ENCODE measurements at regions not wholly inside any gene's neighbourhood (a gene's known extent, or its start where the extent isn't known, plus 50 kb on each side); places are given as distances from the start of the nearest gene placed in this dataset.

GRCh38 chr6:165723326-165723725, 60.3 kb upstream of the PDE10A start:
- H4K20me1 ChIP-seq (ENCODE audit: control insufficient read depth, insufficient read depth, low read length, poor library complexity, severe bottlenecking) = no peaks in the 10 kb centered on the region
- no peak overlapping the region for H3K4me2 ChIP-seq (replicated peaks; ENCODE audit: low read depth, low read length, poor library complexity, severe bottlenecking)
- H3K79me2 ChIP-seq (ENCODE audit: control insufficient read depth, insufficient read depth, low read length) = no peaks in the 10 kb centered on the region
- Mint-ChIP-seq H3K27me3 (peaks cover 7% of the 10 kb centered on the region), H3K4me3 (no peak overlapping the region), H3K9me3 (ENCODE audit: insufficient read depth) (no peaks in the 10 kb centered on the region), H3K4me1 (no peaks in the 10 kb centered on the region), H3K27ac (no peak overlapping the region)
- no peak for ATAC-seq (ENCODE audit: low read depth)
- POLR2A ChIA-PET = no interaction called here
- intact Hi-C loops (cut with micrococcal nuclease) = no loop called here
- no peak for DNase-seq
- no peaks in the 10 kb centered on the region for H3K4me1 ChIP-seq (ENCODE audit: control insufficient read depth in 2 of 2, insufficient read depth in 2 of 2, low read length in 2 of 2)
- no peak overlapping the region for H3K4me3 ChIP-seq (ENCODE audit: control extremely low read depth in 1 of 5, extremely low read depth in 1 of 5, insufficient read depth in 1 of 5, low read depth in 2 of 5, low read length in 4 of 5)
- no peak overlapping the region for H3K27ac ChIP-seq (ENCODE audit: low read length in 2 of 2)
- no peak overlapping the region for H3K9ac ChIP-seq (ENCODE audit: low read length)
- CTCF ChIA-PET = interaction anchor here (0.7 kb wide), 1 partner anchor 24 kb away, joined by 4 read pairs; no protein-coding TSS in a partner anchor
- 92% methylated on average over 8 of the region's 9 CpGs for WGBS (ENCODE audit: insufficient coverage)
- no peak overlapping the region for H2AFZ ChIP-seq (ENCODE audit: insufficient read depth, low read depth, low read length, poor library complexity, severe bottlenecking)
- peaks cover 0 to 4% (median 0%) of the 10 kb centered on the region in 3 donors for H3K9me3 ChIP-seq (ENCODE audit: control extremely low read depth in 1 of 3, control insufficient read depth in 2 of 3, insufficient read depth in 1 of 3, low read length in 2 of 3)
- H3K36me3 ChIP-seq (replicated peaks in 1 of 2; ENCODE audit: control extremely low read depth in 1 of 2, control insufficient read depth in 1 of 2, extremely low read depth in 1 of 2, insufficient read depth in 2 of 2, low read length in 1 of 2) = no peaks in the 10 kb centered on the region
- H3K27me3 ChIP-seq (replicated peaks in 1 of 4; ENCODE audit: control extremely low read depth in 1 of 4, control insufficient read depth in 3 of 4, insufficient read depth in 4 of 4, low read length in 3 of 4) = no peaks in the 10 kb centered on the region
- no peak for TF ChIP-seq CTCF (IDR thresholded peaks at IDR 0.05)
- TF ChIP-seq EZH2 (IDR thresholded peaks at IDR 0.05; ENCODE audit: borderline replicate concordance, insufficient read depth, low read depth, low read length, poor library complexity, severe bottlenecking) = no peak

- POLR2A ChIA-PET = no interaction called here
- Histone ChIP-seq H3K27ac (ENCODE audit: low read length in 2 of 2) (no peak overlapping the region), H2AFZ (ENCODE audit: insufficient read depth, low read depth, low read length, poor library complexity, severe bottlenecking) (no peak overlapping the region), H4K20me1 (ENCODE audit: control insufficient read depth, insufficient read depth, low read length, poor library complexity, severe bottlenecking) (no peaks in the 10 kb centered on the region), H3K4me1 (ENCODE audit: control insufficient read depth in 2 of 2, insufficient read depth in 2 of 2, low read length in 2 of 2) (no peaks in the 10 kb centered on the region), H3K36me3 (replicated peaks in 1 of 2; ENCODE audit: control extremely low read depth in 1 of 2, control insufficient read depth in 1 of 2, extremely low read depth in 1 of 2, insufficient read depth in 2 of 2, low read length in 1 of 2) (no peaks in the 10 kb centered on the region), H3K4me2 (replicated peaks; ENCODE audit: low read depth, low read length, poor library complexity, severe bottlenecking) (no peak overlapping the region), H3K9ac (ENCODE audit: low read length) (no peak overlapping the region), H3K27me3 (replicated peaks in 1 of 4; ENCODE audit: control extremely low read depth in 1 of 4, control insufficient read depth in 3 of 4, insufficient read depth in 4 of 4, low read length in 3 of 4) (no peaks in the 10 kb centered on the region), H3K4me3 (ENCODE audit: control extremely low read depth in 1 of 5, extremely low read depth in 1 of 5, insufficient read depth in 1 of 5, low read depth in 2 of 5, low read length in 4 of 5) (no peak overlapping the region), H3K9me3 (ENCODE audit: control extremely low read depth in 1 of 3, control insufficient read depth in 2 of 3, insufficient read depth in 1 of 3, low read length in 2 of 3) (peaks cover 0 to 4% (median 0%) of the 10 kb centered on the region in 3 donors), H3K79me2 (ENCODE audit: control insufficient read depth, insufficient read depth, low read length) (no peaks in the 10 kb centered on the region)
- Mint-ChIP-seq H3K4me3 (no peak overlapping the region), H3K27ac (no peak overlapping the region), H3K27me3 (peaks cover 13% of the 10 kb centered on the region), H3K4me1 (no peaks in the 10 kb centered on the region), H3K9me3 (ENCODE audit: insufficient read depth) (no peaks in the 10 kb centered on the region)
- WGBS (ENCODE audit: insufficient coverage) = 94% methylated on average over 4 of the region's 4 CpGs
- CTCF ChIA-PET = interaction anchor here (0.9 kb wide), 1 partner anchor 9 kb away, joined by 3 read pairs; no protein-coding TSS in a partner anchor
- TF ChIP-seq CTCF (IDR thresholded peaks at IDR 0.05) (no peak), EZH2 (IDR thresholded peaks at IDR 0.05; ENCODE audit: borderline replicate concordance, insufficient read depth, low read depth, low read length, poor library complexity, severe bottlenecking) (no peak)
- no peak for ATAC-seq (ENCODE audit: low read depth)
- intact Hi-C loops (cut with micrococcal nuclease) = no loop called here
- no peak for DNase-seq
Observed at GRCh38 chr6:165722022-165722421, 59.0 kb upstream of the PDE10A start.

Data from B cell (primary cell).